ENCODE measurements at regions not wholly inside any gene's neighbourhood (a gene's known extent, or its start where the extent isn't known, plus 50 kb on each side); places are given as distances from the start of the nearest gene placed in this dataset.

DNA sequence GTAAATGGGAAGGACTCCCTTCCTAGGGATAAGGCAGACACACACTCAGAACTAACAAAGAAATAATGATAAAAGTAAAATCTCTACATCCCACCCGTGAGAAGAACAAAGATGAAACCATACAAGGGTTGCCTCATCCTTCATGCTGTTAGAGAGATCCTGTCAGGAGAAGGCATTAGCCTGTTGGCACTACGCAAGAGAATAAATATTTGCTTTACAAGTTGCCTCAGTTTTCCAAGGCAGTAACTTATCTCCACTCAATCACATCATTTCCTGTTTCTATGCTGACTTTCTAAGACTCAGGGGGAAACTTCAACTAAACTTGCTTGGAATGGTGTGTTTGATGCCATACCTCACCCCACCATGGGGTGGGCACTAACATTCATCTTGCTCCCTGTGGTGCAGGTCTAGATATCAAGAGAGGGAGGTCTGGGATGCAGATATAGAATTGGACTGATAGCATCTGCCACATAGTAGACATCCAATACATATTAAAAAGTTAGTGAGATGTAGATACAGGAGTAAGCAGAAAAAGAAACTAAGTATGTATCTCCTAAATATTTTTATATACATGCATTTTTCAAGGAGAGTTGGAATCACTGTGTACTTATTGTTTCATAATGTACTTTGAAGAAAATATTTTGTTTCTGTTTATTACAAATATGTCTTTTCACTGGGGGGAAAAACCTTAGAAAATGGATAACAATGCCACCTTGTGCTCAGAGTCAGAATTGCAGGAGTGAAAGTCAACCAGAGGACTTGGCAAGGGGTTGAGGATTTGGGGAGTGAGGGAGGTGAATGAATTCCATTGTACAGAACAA is 57.2 kb upstream of the BEX4 start:
- TF ChIP-seq, protein P1, sequence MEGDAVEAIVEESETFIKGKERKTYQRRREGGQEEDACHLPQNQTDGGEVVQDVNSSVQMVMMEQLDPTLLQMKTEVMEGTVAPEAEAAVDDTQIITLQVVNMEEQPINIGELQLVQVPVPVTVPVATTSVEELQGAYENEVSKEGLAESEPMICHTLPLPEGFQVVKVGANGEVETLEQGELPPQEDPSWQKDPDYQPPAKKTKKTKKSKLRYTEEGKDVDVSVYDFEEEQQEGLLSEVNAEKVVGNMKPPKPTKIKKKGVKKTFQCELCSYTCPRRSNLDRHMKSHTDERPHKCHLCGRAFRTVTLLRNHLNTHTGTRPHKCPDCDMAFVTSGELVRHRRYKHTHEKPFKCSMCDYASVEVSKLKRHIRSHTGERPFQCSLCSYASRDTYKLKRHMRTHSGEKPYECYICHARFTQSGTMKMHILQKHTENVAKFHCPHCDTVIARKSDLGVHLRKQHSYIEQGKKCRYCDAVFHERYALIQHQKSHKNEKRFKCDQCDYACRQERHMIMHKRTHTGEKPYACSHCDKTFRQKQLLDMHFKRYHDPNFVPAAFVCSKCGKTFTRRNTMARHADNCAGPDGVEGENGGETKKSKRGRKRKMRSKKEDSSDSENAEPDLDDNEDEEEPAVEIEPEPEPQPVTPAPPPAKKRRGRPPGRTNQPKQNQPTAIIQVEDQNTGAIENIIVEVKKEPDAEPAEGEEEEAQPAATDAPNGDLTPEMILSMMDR (IDR thresholded peaks at IDR 0.05; ENCODE audit: insufficient read depth, low read length), result no peak
- TF ChIP-seq, protein P2, sequence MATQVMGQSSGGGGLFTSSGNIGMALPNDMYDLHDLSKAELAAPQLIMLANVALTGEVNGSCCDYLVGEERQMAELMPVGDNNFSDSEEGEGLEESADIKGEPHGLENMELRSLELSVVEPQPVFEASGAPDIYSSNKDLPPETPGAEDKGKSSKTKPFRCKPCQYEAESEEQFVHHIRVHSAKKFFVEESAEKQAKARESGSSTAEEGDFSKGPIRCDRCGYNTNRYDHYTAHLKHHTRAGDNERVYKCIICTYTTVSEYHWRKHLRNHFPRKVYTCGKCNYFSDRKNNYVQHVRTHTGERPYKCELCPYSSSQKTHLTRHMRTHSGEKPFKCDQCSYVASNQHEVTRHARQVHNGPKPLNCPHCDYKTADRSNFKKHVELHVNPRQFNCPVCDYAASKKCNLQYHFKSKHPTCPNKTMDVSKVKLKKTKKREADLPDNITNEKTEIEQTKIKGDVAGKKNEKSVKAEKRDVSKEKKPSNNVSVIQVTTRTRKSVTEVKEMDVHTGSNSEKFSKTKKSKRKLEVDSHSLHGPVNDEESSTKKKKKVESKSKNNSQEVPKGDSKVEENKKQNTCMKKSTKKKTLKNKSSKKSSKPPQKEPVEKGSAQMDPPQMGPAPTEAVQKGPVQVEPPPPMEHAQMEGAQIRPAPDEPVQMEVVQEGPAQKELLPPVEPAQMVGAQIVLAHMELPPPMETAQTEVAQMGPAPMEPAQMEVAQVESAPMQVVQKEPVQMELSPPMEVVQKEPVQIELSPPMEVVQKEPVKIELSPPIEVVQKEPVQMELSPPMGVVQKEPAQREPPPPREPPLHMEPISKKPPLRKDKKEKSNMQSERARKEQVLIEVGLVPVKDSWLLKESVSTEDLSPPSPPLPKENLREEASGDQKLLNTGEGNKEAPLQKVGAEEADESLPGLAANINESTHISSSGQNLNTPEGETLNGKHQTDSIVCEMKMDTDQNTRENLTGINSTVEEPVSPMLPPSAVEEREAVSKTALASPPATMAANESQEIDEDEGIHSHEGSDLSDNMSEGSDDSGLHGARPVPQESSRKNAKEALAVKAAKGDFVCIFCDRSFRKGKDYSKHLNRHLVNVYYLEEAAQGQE (IDR thresholded peaks at IDR 0.05; ENCODE audit: insufficient replicate concordance, low read depth), result no peak
- TF ChIP-seq SPI1 (IDR thresholded peaks at IDR 0.05; ENCODE audit: borderline replicate concordance, low read depth), result no peak
